ENCODE measurements at regions not wholly inside any gene's neighbourhood (a gene's known extent, or its start where the extent isn't known, plus 50 kb on each side); places are given as distances from the start of the nearest gene placed in this dataset.

DNA sequence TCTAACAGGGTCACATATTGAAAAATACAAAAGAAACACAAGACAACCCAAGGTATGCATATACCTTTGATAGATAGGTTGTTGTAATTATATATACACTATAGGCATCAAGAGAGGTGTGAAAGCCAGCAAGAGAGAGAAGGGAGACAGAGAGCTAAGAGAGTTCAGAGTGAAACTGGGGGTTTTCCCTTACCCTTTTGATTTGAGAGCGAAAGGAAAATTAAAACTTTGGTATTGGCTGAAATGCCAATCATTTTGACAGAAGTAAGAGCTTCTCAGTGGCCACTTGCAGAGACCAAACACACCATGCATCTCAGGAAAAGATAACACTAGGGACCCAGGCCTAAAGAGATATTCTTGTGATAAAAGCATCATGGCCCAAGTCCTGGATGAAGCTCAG is 183.6 kb downstream of the SHOX2 start:
- BruUV-seq (replicated peaks): no TSS peak
- Histone ChIP-seq H3K4me1 (ENCODE audit: control insufficient read depth in 1 of 2, insufficient read depth in 2 of 2, low read length in 2 of 2) (no peaks in the 10 kb centered on the region), H3K9me2 (ENCODE audit: insufficient read depth) (no peaks in the 10 kb centered on the region), H3K9ac (ENCODE audit: low read length) (no peak overlapping the region), H3K27me3 (ENCODE audit: insufficient read depth, low read length) (no peaks in the 10 kb centered on the region), H3K4me2 (ENCODE audit: low read length) (no peak overlapping the region), H3K36me3 (ENCODE audit: control insufficient read depth in 1 of 2, insufficient read depth in 2 of 2, low read length in 2 of 2) (no peaks in the 10 kb centered on the region), H3K9me3 (ENCODE audit: control insufficient read depth in 1 of 2, insufficient read depth in 1 of 2, low read depth in 1 of 2, low read length in 2 of 2) (no peaks in the 10 kb centered on the region), H2AFZ (ENCODE audit: low read depth, low read length, poor library complexity, severe bottlenecking) (no peak overlapping the region), H3K27ac (ENCODE audit: low read depth, low read length) (no peak overlapping the region), H4K20me1 (ENCODE audit: insufficient read depth) (no peaks in the 10 kb centered on the region), H3K4me3 (replicated peaks in 1 of 2; ENCODE audit: low read depth in 1 of 2, low read length in 2 of 2) (no peak overlapping the region), H3K79me2 (ENCODE audit: insufficient read depth, low read length) (no peaks in the 10 kb centered on the region)
- ChIA-PET POLR2A (no interaction called here), CTCF (no interaction called here), RAD21 (ENCODE audit: low non-redundant PET in 1 of 2, low total read pairs in 2 of 2, uncharacterized antibody in 2 of 2, unreplicated experiment in 2 of 2) (no interaction called here)
- intact Hi-C loops (cut with micrococcal nuclease): no loop called here
- TF ChIP-seq EZH2 (IDR thresholded peaks at IDR 0.05): no peak
- no peak for TF ChIP-seq ELF1 (IDR thresholded peaks at IDR 0.05; ENCODE audit: borderline replicate concordance, low read depth)
- TF ChIP-seq YY1 (IDR thresholded peaks at IDR 0.05; ENCODE audit: extremely low read depth, insufficient replicate concordance, low read depth, low read length): no peak
- TF ChIP-seq, protein P1, sequence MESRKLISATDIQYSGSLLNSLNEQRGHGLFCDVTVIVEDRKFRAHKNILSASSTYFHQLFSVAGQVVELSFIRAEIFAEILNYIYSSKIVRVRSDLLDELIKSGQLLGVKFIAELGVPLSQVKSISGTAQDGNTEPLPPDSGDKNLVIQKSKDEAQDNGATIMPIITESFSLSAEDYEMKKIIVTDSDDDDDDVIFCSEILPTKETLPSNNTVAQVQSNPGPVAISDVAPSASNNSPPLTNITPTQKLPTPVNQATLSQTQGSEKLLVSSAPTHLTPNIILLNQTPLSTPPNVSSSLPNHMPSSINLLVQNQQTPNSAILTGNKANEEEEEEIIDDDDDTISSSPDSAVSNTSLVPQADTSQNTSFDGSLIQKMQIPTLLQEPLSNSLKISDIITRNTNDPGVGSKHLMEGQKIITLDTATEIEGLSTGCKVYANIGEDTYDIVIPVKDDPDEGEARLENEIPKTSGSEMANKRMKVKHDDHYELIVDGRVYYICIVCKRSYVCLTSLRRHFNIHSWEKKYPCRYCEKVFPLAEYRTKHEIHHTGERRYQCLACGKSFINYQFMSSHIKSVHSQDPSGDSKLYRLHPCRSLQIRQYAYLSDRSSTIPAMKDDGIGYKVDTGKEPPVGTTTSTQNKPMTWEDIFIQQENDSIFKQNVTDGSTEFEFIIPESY (IDR thresholded peaks at IDR 0.05; ENCODE audit: extremely low read depth, insufficient replicate concordance, low read length): no peak
- no peak for TF ChIP-seq SRF (IDR thresholded peaks at IDR 0.05; ENCODE audit: low read depth)
- TF ChIP-seq, protein P2, sequence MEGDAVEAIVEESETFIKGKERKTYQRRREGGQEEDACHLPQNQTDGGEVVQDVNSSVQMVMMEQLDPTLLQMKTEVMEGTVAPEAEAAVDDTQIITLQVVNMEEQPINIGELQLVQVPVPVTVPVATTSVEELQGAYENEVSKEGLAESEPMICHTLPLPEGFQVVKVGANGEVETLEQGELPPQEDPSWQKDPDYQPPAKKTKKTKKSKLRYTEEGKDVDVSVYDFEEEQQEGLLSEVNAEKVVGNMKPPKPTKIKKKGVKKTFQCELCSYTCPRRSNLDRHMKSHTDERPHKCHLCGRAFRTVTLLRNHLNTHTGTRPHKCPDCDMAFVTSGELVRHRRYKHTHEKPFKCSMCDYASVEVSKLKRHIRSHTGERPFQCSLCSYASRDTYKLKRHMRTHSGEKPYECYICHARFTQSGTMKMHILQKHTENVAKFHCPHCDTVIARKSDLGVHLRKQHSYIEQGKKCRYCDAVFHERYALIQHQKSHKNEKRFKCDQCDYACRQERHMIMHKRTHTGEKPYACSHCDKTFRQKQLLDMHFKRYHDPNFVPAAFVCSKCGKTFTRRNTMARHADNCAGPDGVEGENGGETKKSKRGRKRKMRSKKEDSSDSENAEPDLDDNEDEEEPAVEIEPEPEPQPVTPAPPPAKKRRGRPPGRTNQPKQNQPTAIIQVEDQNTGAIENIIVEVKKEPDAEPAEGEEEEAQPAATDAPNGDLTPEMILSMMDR (IDR thresholded peaks at IDR 0.05 in 2 of 3, conservative IDR thresholded peaks at IDR 0.05 in 1 of 3; ENCODE audit: borderline replicate concordance in 1 of 3, insufficient read depth in 1 of 3, low read depth in 2 of 3, low read length in 2 of 3): no peak
- no peak for TF ChIP-seq EGR1 (IDR thresholded peaks at IDR 0.05; ENCODE audit: low read depth)
- no peak for TF ChIP-seq CEBPB (IDR thresholded peaks at IDR 0.05; ENCODE audit: low read depth)
- TF ChIP-seq FOSL1 (IDR thresholded peaks at IDR 0.05; ENCODE audit: low read depth): no peak
- no peak for TF ChIP-seq SIN3A (IDR thresholded peaks at IDR 0.05; ENCODE audit: low read depth)
- TF ChIP-seq ATF3 (IDR thresholded peaks at IDR 0.05): no peak
- TF ChIP-seq JUND (IDR thresholded peaks at IDR 0.05): no peak
- TF ChIP-seq POLR2AphosphoS5 (IDR thresholded peaks at IDR 0.05; ENCODE audit: low read depth, low read length): no peak
- TF ChIP-seq ZNF274 (IDR thresholded peaks at IDR 0.05; ENCODE audit: low read depth, low read length): no peak
- no peak for TF ChIP-seq MAX (IDR thresholded peaks at IDR 0.05)
- no peak for TF ChIP-seq POLR2A (IDR thresholded peaks at IDR 0.05; ENCODE audit: borderline replicate concordance, extremely low read depth, insufficient read depth, insufficient read length)
- TF ChIP-seq EZH2phosphoT487 (IDR thresholded peaks at IDR 0.05; ENCODE audit: borderline replicate concordance): no peak
- no peak for TF ChIP-seq RAD21 (IDR thresholded peaks at IDR 0.05; ENCODE audit: low read depth)
- TF ChIP-seq ZFX (IDR thresholded peaks at IDR 0.05): no peak
- DNase-seq (ENCODE audit: low read depth, low spot score) (no peak), ATAC-seq (no peak)
